NCI-H2029 treated with DMSO at 0.1 percent for 48 hours (cell line): ENCODE measurements at regions not wholly inside any gene's neighbourhood (a gene's known extent, or its start where the extent isn't known, plus 50 kb on each side); places are given as distances from the start of the nearest gene placed in this dataset.

Source experiments
- DNase-seq: peaks from one replicate; lab custom pipeline; 2025; lab: John Stamatoyannopoulos, UW

GRCh38 chr22:27662359-27663301 is 138.9 kb downstream of the MN1 start:
- no peak for DNase-seq

- DNase-seq: no peak
Observed at GRCh38 chr22:27663812-27664211, 137.7 kb downstream of the MN1 start.

GRCh38 chr22:27666272-27666997 is 135.1 kb downstream of the MN1 start:
- DNase-seq: no peak

GRCh38 chr22:27667121-27667843 is 134.3 kb downstream of the MN1 start:
- no peak for DNase-seq

- DNase-seq: no peak
Observed at GRCh38 chr22:27668828-27669797, 132.4 kb downstream of the MN1 start.

GRCh38 chr22:27669798-27670599 is 131.6 kb downstream of the MN1 start:
- no peak for DNase-seq

GRCh38 chr22:27670701-27671412 is 130.7 kb downstream of the MN1 start:
- no peak for DNase-seq

- DNase-seq: no peak
Observed at GRCh38 chr22:27671413-27671935, 130.1 kb downstream of the MN1 start.

GRCh38 chr22:27672721-27673418 is 128.7 kb downstream of the MN1 start:
- no peak for DNase-seq

- DNase-seq: no peak
Observed at GRCh38 chr22:27673839-27674238, 127.7 kb downstream of the MN1 start.

- DNase-seq: no peak
Observed at GRCh38 chr22:27674261-27674923, 127.2 kb downstream of the MN1 start.

- no peak for DNase-seq
Observed at GRCh38 chr22:27676545-27677213, 124.9 kb downstream of the MN1 start.

GRCh38 chr22:27677905-27678458 is 123.6 kb downstream of the MN1 start:
- no peak for DNase-seq

- DNase-seq: no peak
Observed at GRCh38 chr22:27679176-27679575, 122.4 kb downstream of the MN1 start.

- no peak for DNase-seq
Observed at GRCh38 chr22:27679693-27680488, 121.7 kb downstream of the MN1 start.

- no peak for DNase-seq
Observed at GRCh38 chr22:27680636-27681035, 120.9 kb downstream of the MN1 start.

GRCh38 chr22:27681037-27681436 is 120.5 kb downstream of the MN1 start:
- no peak for DNase-seq
